ENCODE measurements at regions not wholly inside any gene's neighbourhood (a gene's known extent, or its start where the extent isn't known, plus 50 kb on each side); places are given as distances from the start of the nearest gene placed in this dataset.

- TF ChIP-seq CTCF (IDR thresholded peaks at IDR 0.05) (no peak), POLR2A (IDR thresholded peaks at IDR 0.05) (peak; percentile 43)
Measured at GRCh38 chr10:3465406-3465891, 292.9 kb upstream of the PITRM1 start.

All from right lobe of liver (tissue), 4 donors.